Fibroblast of lung (primary cell): ENCODE measurements at regions not wholly inside any gene's neighbourhood (a gene's known extent, or its start where the extent isn't known, plus 50 kb on each side); places are given as distances from the start of the nearest gene placed in this dataset.

Source experiments
- EZH2 ChIP-seq: IDR thresholded peaks from 2 replicates; pipeline ENCODE4 v1.5.1; 2012; ENCODE audit warnings: low read length, control low read depth, mild to moderate bottlenecking; ENCODE audit errors: missing control alignments
- TF ChIP-seq, protein P1 (sequence below), 2 donors: IDR thresholded peaks in 1 of 2; conservative IDR thresholded peaks in 1 of 2; 1 replicate in 1 of 2; 2 replicates in 1 of 2; pipeline ENCODE4 v1.5.1; 2011 to 2012; ENCODE audit warnings: low read length in 2 of 2, control low read depth in 1 of 2, inconsistent platforms in 1 of 2, low read depth in 1 of 2, mild to moderate bottlenecking in 1 of 2

DNA sequence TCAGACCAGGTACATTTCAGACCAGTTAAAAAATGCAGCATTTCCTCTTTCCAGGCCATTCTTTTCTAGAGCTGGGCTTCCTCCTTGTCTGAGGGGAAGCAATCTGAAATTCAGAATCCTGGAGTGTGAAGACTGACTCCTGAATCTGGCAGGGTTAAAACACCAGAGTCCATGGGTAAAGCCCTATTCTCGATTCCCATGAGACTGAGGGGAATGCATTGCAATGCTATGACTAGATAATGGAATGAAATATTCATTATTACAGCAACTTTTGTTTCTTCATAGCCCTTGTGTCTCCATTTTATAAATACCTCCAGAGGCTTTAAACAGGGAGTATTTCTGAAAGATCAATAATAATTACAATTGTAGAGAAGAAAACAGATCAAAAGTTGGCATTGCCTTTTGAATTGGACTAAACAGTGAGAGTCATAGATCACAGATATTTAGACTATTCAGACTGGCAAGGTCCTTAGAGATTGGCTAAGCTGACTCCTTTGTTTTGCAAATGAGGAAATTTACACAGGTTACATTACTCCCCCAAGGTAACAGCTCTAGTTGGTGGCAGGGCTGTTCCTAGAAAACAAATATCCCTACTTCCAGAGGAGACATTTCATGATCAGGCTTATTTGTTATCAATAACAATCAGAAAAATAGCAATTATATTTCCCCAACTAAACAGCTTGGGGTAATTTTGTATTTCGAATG, 632.6 kb upstream of the KIRREL3 start:
- no peak for TF ChIP-seq EZH2
- TF ChIP-seq, protein P1, sequence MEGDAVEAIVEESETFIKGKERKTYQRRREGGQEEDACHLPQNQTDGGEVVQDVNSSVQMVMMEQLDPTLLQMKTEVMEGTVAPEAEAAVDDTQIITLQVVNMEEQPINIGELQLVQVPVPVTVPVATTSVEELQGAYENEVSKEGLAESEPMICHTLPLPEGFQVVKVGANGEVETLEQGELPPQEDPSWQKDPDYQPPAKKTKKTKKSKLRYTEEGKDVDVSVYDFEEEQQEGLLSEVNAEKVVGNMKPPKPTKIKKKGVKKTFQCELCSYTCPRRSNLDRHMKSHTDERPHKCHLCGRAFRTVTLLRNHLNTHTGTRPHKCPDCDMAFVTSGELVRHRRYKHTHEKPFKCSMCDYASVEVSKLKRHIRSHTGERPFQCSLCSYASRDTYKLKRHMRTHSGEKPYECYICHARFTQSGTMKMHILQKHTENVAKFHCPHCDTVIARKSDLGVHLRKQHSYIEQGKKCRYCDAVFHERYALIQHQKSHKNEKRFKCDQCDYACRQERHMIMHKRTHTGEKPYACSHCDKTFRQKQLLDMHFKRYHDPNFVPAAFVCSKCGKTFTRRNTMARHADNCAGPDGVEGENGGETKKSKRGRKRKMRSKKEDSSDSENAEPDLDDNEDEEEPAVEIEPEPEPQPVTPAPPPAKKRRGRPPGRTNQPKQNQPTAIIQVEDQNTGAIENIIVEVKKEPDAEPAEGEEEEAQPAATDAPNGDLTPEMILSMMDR (conservative IDR thresholded peaks at IDR 0.05 in 1 of 2, IDR thresholded peaks at IDR 0.05 in 1 of 2; ENCODE audit: low read depth in 1 of 2, low read length in 2 of 2): no peak
